ENCODE measurements at regions not wholly inside any gene's neighbourhood (a gene's known extent, or its start where the extent isn't known, plus 50 kb on each side); places are given as distances from the start of the nearest gene placed in this dataset.

GRCh38 chr21:15566703-15567102 lies 163.1 kb upstream of the USP25 start:
- no peaks in the 10 kb centered on the region for H3K4me1 ChIP-seq (ENCODE audit: control insufficient read depth, insufficient read depth, low read length)
- no peak overlapping the region for H3K27ac ChIP-seq (ENCODE audit: low read length)
- no peak for DNase-seq
- 39% methylated on average over 1 of the region's 1 CpG for WGBS
- H3K4me3 ChIP-seq (ENCODE audit: low read length) = no peak overlapping the region
- no peak for ATAC-seq
- intact Hi-C loops (cut with DNase I) = no loop called here
- H3K27me3 ChIP-seq (ENCODE audit: control insufficient read depth, insufficient read depth) = no peaks in the 10 kb centered on the region
- H3K9me3 ChIP-seq (ENCODE audit: control insufficient read depth, low read length) = no peaks in the 10 kb centered on the region

GRCh38 chr21:15567191-15567590 lies 162.6 kb upstream of the USP25 start:
- H3K4me3 ChIP-seq (ENCODE audit: low read length) = no peak overlapping the region
- intact Hi-C loops (cut with DNase I) = no loop called here
- no peak overlapping the region for H3K27ac ChIP-seq (ENCODE audit: low read length)
- DNase-seq (no peak), ATAC-seq (no peak)
- H3K9me3 ChIP-seq (ENCODE audit: control insufficient read depth, low read length) = no peaks in the 10 kb centered on the region
- H3K27me3 ChIP-seq (ENCODE audit: control insufficient read depth, insufficient read depth) = no peaks in the 10 kb centered on the region
- no peaks in the 10 kb centered on the region for H3K4me1 ChIP-seq (ENCODE audit: control insufficient read depth, insufficient read depth, low read length)

- ATAC-seq (no peak), DNase-seq (no peak)
- Histone ChIP-seq H3K27me3 (ENCODE audit: control insufficient read depth, insufficient read depth) (no peaks in the 10 kb centered on the region), H3K27ac (ENCODE audit: low read length) (no peak overlapping the region), H3K9me3 (ENCODE audit: control insufficient read depth, low read length) (no peaks in the 10 kb centered on the region), H3K4me3 (ENCODE audit: low read length) (no peak overlapping the region), H3K4me1 (ENCODE audit: control insufficient read depth, insufficient read depth, low read length) (no peaks in the 10 kb centered on the region)
- intact Hi-C loops (cut with DNase I) = no loop called here
Measured at GRCh38 chr21:15568516-15568915, 161.3 kb upstream of the USP25 start.

DNA sequence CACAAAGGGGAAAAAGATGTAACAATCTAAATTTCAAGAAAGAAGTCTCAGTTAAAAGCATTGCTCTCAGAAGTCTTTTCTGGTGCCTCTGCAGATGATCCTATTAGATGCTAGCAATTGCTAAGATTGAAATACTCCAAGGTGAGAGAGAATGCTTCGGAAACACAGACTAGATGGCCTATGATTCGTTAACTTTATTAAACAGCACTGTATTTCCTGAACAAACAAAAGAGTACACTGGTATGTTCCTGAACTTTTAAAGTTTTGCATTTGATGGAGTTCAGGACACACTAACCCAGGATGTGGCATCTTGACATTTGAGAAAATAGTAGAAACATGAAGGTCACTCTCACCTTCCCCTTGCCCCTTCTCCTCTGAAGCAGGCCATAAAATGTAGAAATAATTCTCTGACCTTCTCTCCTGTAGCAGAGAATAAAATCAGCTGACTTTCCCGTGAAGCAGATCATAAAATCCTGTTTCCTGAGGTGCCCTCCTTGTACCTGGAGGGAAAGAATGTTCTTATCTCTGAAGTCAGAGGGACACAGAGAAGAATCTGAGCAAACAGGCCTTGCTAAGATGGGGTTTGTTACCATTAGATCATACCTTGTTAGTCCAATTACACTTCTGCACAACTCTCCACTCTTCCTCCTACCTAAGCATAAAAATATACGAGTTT lies 142.9 kb upstream of the USP25 start:
- Histone ChIP-seq H3K9me3 (ENCODE audit: control insufficient read depth, low read length) (no peaks in the 10 kb centered on the region), H3K27me3 (ENCODE audit: control insufficient read depth, insufficient read depth) (no peaks in the 10 kb centered on the region), H3K4me1 (ENCODE audit: control insufficient read depth, insufficient read depth, low read length) (no peaks in the 10 kb centered on the region), H3K4me3 (ENCODE audit: low read length) (no peak overlapping the region), H3K27ac (ENCODE audit: low read length) (no peak overlapping the region)
- 90% methylated on average over 4 of the region's 4 CpGs for WGBS
- ATAC-seq (no peak), DNase-seq (no peak)
- intact Hi-C loops (cut with DNase I) = no loop called here

DNA sequence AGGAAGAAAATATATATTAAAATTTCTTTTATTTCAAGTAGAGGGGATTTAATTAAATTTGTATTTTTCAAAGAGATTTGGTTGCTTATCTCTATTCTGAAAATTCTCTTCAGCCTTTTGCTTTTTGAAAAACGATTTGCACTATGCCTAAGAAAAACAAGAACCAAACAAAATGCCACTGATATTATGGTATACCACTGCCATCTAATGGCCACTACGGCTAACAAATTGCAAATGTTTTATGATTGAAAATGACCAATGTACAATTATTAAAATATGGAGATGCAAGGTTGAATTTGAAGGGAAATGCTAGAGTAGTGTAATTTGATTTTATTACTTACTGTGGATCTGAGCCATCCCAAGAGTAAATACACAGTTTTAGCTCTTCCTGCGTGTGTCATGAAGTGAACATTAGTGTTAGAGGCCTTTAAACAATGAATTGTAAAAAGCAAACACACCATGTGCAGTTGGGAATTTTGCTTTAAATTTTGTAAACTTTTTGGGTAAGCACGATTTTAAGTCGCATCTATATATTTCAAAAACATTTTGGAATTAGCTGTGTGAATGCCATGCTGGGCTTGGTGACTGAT lies 137.4 kb upstream of the USP25 start:
- no peak for ATAC-seq
- 23% methylated on average over 5 of the region's 5 CpGs for WGBS
- H3K27me3 ChIP-seq (ENCODE audit: control insufficient read depth, insufficient read depth) = no peaks in the 10 kb centered on the region
- H3K4me1 ChIP-seq (ENCODE audit: control insufficient read depth, insufficient read depth, low read length) = no peaks in the 10 kb centered on the region
- H3K4me3 ChIP-seq (ENCODE audit: low read length) = no peak overlapping the region
- no peak for DNase-seq
- H3K27ac ChIP-seq (ENCODE audit: low read length) = no peak overlapping the region
- no peaks in the 10 kb centered on the region for H3K9me3 ChIP-seq (ENCODE audit: control insufficient read depth, low read length)
- intact Hi-C loops (cut with DNase I) = loop anchor here in 2 of 4 donors (10.0 kb wide), 3 partner anchors 728 to 1338 kb away; no protein-coding TSS in a partner anchor

DNA sequence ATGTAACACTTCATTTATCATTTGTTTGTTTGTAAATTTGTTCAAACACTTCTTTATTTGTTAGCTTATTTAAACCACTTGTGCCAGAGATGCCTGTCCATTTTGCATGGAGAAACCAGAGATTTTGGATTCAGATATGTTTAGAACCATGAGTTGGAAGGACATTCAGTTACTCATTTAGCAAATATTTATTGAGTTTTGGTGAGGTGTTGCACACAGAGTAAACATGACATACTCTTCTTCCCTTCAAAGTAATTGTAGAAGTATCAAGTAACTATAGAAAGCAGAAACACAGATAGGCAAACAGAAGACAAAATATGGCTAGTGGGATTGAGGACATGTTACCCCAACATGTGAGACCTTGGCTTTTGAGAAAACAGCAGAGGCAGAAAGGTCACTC lies 136.8 kb upstream of the USP25 start:
- ATAC-seq (no peak), DNase-seq (no peak)

GRCh38 chr21:15601390-15601789 lies 128.4 kb upstream of the USP25 start:
- Histone ChIP-seq H3K27me3 (ENCODE audit: control insufficient read depth, insufficient read depth) (no peaks in the 10 kb centered on the region), H3K9me3 (ENCODE audit: control insufficient read depth, low read length) (no peaks in the 10 kb centered on the region), H3K4me1 (ENCODE audit: control insufficient read depth, insufficient read depth, low read length) (no peaks in the 10 kb centered on the region), H3K27ac (ENCODE audit: low read length) (no peak overlapping the region), H3K4me3 (ENCODE audit: low read length) (no peak overlapping the region)
- intact Hi-C loops (cut with DNase I) = no loop called here
- ATAC-seq (no peak), DNase-seq (no peak)

More for the DNA sequence above, 136.8 kb upstream of the USP25 start:
- Histone ChIP-seq H3K4me3 (ENCODE audit: low read length) (no peak overlapping the region), H3K9me3 (ENCODE audit: control insufficient read depth, low read length) (no peaks in the 10 kb centered on the region), H3K27ac (ENCODE audit: low read length) (no peak overlapping the region), H3K4me1 (ENCODE audit: control insufficient read depth, insufficient read depth, low read length) (no peaks in the 10 kb centered on the region), H3K27me3 (ENCODE audit: control insufficient read depth, insufficient read depth) (no peaks in the 10 kb centered on the region)
- intact Hi-C loops (cut with DNase I) = loop anchor here in 2 of 4 donors (10.0 kb wide), 3 partner anchors 728 to 1338 kb away; no protein-coding TSS in a partner anchor

GRCh38 chr21:15604413-15604812 lies 125.4 kb upstream of the USP25 start:
- Histone ChIP-seq H3K9me3 (ENCODE audit: control insufficient read depth, low read length) (no peaks in the 10 kb centered on the region), H3K4me1 (ENCODE audit: control insufficient read depth, insufficient read depth, low read length) (no peaks in the 10 kb centered on the region), H3K27ac (ENCODE audit: low read length) (no peak overlapping the region), H3K27me3 (ENCODE audit: control insufficient read depth, insufficient read depth) (no peaks in the 10 kb centered on the region), H3K4me3 (ENCODE audit: low read length) (no peak overlapping the region)
- 20% methylated on average over 2 of the region's 2 CpGs for WGBS
- ATAC-seq = no peak
- DNase-seq = no peak
- intact Hi-C loops (cut with DNase I) = no loop called here

- Histone ChIP-seq H3K4me3 (ENCODE audit: low read length) (no peak overlapping the region), H3K9me3 (ENCODE audit: control insufficient read depth, low read length) (no peaks in the 10 kb centered on the region), H3K27me3 (ENCODE audit: control insufficient read depth, insufficient read depth) (no peaks in the 10 kb centered on the region), H3K4me1 (ENCODE audit: control insufficient read depth, insufficient read depth, low read length) (peaks cover 1% of the 10 kb centered on the region), H3K27ac (ENCODE audit: low read length) (no peak overlapping the region)
- DNase-seq (no peak), ATAC-seq (no peak)
- intact Hi-C loops (cut with DNase I) = no loop called here
- WGBS = 63% methylated on average over 1 of the region's 1 CpG
Measured at GRCh38 chr21:15614766-15615165, 115.0 kb upstream of the USP25 start.

DNA sequence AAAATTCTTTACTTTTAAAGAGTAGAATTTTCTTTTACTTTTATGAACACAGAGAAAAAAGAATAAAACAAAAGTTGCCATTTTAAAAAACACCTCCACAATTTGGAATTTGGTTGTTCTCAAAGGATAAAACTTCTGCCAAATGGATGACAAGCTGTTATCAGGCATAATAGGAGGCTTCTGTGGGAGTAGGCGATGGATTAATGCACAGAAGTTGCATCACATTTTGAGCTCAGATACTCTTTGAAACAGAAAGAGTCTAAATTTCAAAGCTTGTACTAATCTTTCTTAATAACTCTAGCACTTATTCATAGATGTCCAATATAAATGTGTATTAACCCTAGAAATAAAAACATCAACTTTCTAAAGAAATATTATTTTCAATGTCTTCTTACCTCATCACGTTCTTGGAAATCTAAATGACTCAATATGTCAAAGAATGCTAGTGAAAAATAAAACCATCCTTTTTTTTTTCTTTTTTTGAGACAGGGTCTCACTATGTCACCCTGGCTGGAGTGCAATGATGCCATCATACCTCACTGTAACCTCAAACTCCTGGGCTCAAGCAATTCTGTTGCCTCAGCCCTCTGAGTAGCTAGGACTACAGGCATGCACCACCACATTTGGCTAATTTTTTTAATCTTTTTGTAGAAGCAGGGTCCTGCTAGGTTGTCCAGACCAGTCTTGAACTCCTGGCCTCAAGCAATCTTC lies 112.8 kb upstream of the USP25 start:
- no peak for DNase-seq
- H3K27ac ChIP-seq (ENCODE audit: low read length) = no peak overlapping the region
- H3K27me3 ChIP-seq (ENCODE audit: control insufficient read depth, insufficient read depth) = no peaks in the 10 kb centered on the region
- intact Hi-C loops (cut with DNase I) = no loop called here
- H3K9me3 ChIP-seq (ENCODE audit: control insufficient read depth, low read length) = no peaks in the 10 kb centered on the region
- peaks cover 1% of the 10 kb centered on the region for H3K4me1 ChIP-seq (ENCODE audit: control insufficient read depth, insufficient read depth, low read length)
- H3K4me3 ChIP-seq (ENCODE audit: low read length) = no peak overlapping the region
- ATAC-seq = no peak
- 62% methylated on average over 2 of the region's 2 CpGs for WGBS

DNA sequence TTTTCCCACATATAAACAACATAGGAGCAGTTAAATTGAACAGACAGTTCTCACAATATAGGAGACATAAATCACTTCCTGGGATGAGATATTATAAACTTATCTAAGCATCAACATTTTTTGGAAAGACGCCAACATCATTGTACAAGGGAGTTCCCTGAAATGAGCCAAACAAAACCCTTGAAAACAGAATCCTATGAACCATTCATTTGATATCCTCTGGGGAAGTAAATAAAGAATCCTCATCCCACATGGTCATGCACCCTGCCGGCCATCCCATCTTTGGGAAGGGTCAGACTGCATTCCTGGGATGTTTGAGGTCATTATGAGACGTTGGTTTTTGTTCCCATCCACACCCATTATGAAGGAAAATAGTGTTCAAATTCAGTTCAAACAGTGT lies 111.8 kb upstream of the USP25 start:
- no peak overlapping the region for H3K4me3 ChIP-seq (ENCODE audit: low read length)
- ATAC-seq = no peak
- no peaks in the 10 kb centered on the region for H3K27me3 ChIP-seq (ENCODE audit: control insufficient read depth, insufficient read depth)
- WGBS = 32% methylated on average over 3 of the region's 3 CpGs
- H3K27ac ChIP-seq (ENCODE audit: low read length) = no peak overlapping the region
- intact Hi-C loops (cut with DNase I) = no loop called here
- H3K4me1 ChIP-seq (ENCODE audit: control insufficient read depth, insufficient read depth, low read length) = peaks cover 1% of the 10 kb centered on the region
- no peak for DNase-seq
- no peaks in the 10 kb centered on the region for H3K9me3 ChIP-seq (ENCODE audit: control insufficient read depth, low read length)
